GM19463 (cell line): ENCODE measurements at regions not wholly inside any gene's neighbourhood (a gene's known extent, or its start where the extent isn't known, plus 50 kb on each side); places are given as distances from the start of the nearest gene placed in this dataset.

Source experiments
- ATAC-seq: cut with Tn5 transposase; IDR thresholded peaks from one replicate; pipeline ENCODE4 v1.9.1; 2021; ENCODE audit warnings: mild to moderate bottlenecking, moderate library complexity; ENCODE audit not compliant: unreplicated experiment

GRCh38 chr1:30275926-30276764 is 447.2 kb downstream of the MATN1 start:
- ATAC-seq: no peak

GRCh38 chr1:30274976-30275621 is 448.3 kb downstream of the MATN1 start:
- no peak for ATAC-seq

GRCh38 chr1:30274173-30274970 is 449.0 kb downstream of the MATN1 start:
- ATAC-seq: no peak

GRCh38 chr1:30273456-30273855 is 449.9 kb downstream of the MATN1 start:
- no peak for ATAC-seq

GRCh38 chr1:30273021-30273325 is 450.4 kb downstream of the MATN1 start:
- ATAC-seq: no peak

GRCh38 chr1:30272277-30273020 is 450.9 kb downstream of the MATN1 start:
- no peak for ATAC-seq

GRCh38 chr1:30271401-30272276 is 451.7 kb downstream of the MATN1 start:
- ATAC-seq: no peak

GRCh38 chr1:30270461-30270860 is 452.9 kb downstream of the MATN1 start:
- ATAC-seq: no peak

- no peak for ATAC-seq
Observed at GRCh38 chr1:30268923-30269666, 454.3 kb downstream of the MATN1 start.

GRCh38 chr1:30267856-30268255 is 455.5 kb downstream of the MATN1 start:
- ATAC-seq: no peak

- ATAC-seq: no peak
Observed at GRCh38 chr1:30267046-30267445, 456.3 kb downstream of the MATN1 start.

- no peak for ATAC-seq
Observed at GRCh38 chr1:30265127-30266070, 458.0 kb downstream of the MATN1 start.

- no peak for ATAC-seq
Observed at GRCh38 chr1:30264672-30265025, 458.7 kb downstream of the MATN1 start.

- no peak for ATAC-seq
Observed at GRCh38 chr1:30263888-30264671, 459.3 kb downstream of the MATN1 start.

- ATAC-seq: no peak
Observed at GRCh38 chr1:30263405-30263804, 460.0 kb downstream of the MATN1 start.

- ATAC-seq: no peak
Observed at GRCh38 chr1:30262158-30262557, 461.2 kb downstream of the MATN1 start.

- no peak for ATAC-seq
Observed at GRCh38 chr1:30260318-30260717, 463.1 kb downstream of the MATN1 start.

- ATAC-seq: no peak
Observed at GRCh38 chr1:30259631-30260030, 463.8 kb downstream of the MATN1 start.
